ENCODE measurements at regions not wholly inside any gene's neighbourhood (a gene's known extent, or its start where the extent isn't known, plus 50 kb on each side); places are given as distances from the start of the nearest gene placed in this dataset.
"Not testable (repeated sequence)": the region's sequence is repeated elsewhere in the genome, so short reads cannot be mapped to it uniquely, and the experiment has no call there.

DNA sequence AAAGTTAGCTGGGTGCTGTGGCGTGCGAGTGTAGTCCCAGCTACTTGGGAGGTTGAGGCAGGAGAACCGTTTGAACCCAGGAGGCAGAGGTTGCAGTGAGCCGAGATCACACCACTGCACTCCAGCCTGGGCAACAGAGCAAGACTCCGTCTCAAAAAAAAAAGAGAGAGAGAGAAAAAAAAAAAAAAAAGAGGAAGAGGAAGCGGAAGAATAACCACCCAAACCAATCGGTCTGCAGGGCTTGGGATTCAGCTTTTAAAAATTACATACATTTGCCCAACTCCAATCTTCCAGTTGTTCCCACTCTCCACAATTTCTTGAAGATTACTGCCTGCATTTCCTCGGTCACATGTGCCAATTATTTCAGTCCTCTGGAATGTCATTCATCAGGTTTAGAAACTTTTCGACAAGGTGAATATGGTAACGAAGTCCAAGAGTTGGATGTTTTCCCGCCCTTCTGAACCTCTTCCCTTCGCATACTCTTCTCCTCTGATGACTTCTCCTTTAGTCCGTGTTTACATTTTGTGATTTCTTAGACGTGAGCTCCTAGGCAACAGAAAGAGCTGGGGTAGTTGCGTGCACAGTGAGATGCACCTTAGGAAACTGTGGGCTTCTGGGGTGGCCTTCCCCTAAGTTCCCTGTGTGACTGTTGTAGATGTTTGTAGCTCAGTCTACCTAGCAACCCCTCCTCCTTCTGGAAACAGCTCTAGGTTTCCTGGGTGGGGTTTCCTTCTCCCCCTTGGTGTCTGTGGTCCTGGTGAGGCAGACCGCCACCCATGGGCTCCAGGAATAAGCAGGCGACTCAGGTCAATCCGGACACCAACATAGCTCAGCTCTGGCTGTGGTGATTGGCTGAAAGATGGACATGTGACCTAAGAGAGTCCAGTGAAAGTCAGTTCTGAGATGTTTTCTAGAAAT, 63.0 kb upstream of the NCOA3 start:
- intact Hi-C loops (cut with DNase I) = no loop called here
- H3K9me3 ChIP-seq (replicated peaks in 1 of 3) = no peaks in the 10 kb centered on the region
- no peaks in the 10 kb centered on the region for H3K27me3 ChIP-seq
- 74 to 81% (median 78%) methylated on average over 18 of the region's 18 CpGs for WGBS, 4 donors
- H3K4me3 ChIP-seq = no peak overlapping the region
- TF ChIP-seq POLR2A (IDR thresholded peaks at IDR 0.05) = no peak
- TF ChIP-seq, protein P1, sequence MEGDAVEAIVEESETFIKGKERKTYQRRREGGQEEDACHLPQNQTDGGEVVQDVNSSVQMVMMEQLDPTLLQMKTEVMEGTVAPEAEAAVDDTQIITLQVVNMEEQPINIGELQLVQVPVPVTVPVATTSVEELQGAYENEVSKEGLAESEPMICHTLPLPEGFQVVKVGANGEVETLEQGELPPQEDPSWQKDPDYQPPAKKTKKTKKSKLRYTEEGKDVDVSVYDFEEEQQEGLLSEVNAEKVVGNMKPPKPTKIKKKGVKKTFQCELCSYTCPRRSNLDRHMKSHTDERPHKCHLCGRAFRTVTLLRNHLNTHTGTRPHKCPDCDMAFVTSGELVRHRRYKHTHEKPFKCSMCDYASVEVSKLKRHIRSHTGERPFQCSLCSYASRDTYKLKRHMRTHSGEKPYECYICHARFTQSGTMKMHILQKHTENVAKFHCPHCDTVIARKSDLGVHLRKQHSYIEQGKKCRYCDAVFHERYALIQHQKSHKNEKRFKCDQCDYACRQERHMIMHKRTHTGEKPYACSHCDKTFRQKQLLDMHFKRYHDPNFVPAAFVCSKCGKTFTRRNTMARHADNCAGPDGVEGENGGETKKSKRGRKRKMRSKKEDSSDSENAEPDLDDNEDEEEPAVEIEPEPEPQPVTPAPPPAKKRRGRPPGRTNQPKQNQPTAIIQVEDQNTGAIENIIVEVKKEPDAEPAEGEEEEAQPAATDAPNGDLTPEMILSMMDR (IDR thresholded peaks at IDR 0.05) = no peak
- H3K27ac ChIP-seq = no peak overlapping the region
- no peaks in the 10 kb centered on the region for H3K36me3 ChIP-seq (replicated peaks in 1 of 2)
- DNase-seq = peak in 1 of 7 donors; percentile 10
- no peaks in the 10 kb centered on the region for H3K4me1 ChIP-seq (replicated peaks in 1 of 2)

DNA sequence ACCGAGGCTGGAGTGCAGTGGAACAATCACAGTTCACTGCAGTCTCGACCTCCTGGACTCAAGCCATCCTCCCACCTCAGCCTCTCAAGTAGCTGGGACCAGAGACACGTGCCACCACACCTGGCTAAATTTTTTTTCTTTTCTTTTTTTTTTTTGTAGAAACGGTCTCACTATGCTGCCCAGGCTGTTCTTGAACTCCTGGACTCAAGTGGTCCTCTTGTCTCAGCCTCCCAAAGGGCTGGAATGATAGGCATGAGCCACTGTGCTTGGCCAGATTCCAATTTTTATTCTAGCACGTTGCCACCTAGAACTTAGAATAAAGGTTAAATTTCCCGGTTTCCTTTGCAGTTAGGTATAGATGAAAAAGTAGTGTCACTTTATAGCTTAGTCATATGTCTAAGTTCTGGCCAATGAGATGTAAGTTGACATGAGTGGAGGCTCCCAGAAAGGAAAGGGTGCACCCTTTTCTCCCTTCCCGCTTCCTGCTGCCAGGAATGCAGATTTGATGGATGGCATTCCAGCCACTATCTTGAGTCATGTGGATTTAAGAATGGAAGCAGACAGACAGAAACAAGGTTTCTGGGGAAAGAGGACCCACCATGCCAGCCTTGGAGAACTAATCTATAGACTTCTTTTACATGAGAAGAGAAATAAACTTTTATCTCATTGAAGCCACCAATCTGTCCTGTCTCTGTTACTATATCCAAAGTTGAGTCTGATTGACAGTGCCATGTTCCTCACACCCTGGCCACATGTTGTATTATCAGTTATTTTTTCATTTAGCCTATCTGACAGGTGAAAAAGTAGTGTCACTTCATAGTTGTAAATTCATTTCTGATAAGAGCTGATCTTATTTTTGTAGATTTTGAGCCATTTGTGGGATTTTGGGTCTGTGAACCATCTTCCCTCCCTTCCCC, 60.6 kb upstream of the NCOA3 start:
- 50 to 61% (median 58%) methylated on average over 7 of the region's 7 CpGs for WGBS, 4 donors
- intact Hi-C loops (cut with DNase I) = no loop called here
- Histone ChIP-seq H3K9me3 (replicated peaks in 1 of 3) (no peaks in the 10 kb centered on the region), H3K27me3 (no peaks in the 10 kb centered on the region), H3K4me1 (replicated peaks in 1 of 2) (no peaks in the 10 kb centered on the region), H3K27ac (no peak overlapping the region), H3K36me3 (replicated peaks in 1 of 2) (no peaks in the 10 kb centered on the region), H3K4me3 (no peak overlapping the region)
- DNase-seq = no peak
- no peak for TF ChIP-seq POLR2A (IDR thresholded peaks at IDR 0.05)
- TF ChIP-seq, protein P1 (IDR thresholded peaks at IDR 0.05) = no peak

DNA sequence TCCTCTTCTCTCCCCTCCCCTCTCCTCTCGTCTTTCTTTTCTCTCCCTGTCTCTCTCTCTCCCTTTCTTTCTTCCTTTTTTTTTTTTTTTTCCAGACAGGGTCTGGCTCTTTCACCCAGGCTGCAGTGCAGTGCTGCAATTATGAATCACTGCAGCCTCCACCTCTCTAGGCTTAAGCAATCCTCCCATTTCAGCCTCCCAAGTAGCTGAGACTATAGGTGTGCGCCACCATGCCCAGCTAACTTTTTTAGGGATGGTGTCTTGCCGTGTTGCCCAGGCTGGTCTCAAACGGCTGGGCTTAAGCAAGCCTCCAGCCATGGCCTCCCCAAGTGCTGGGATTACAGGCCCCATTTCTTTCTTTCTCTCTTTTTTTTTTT, 59.9 kb upstream of the NCOA3 start:
- Histone ChIP-seq H3K4me1 (replicated peaks in 1 of 2) (no peaks in the 10 kb centered on the region), H3K36me3 (replicated peaks in 1 of 2) (no peaks in the 10 kb centered on the region), H3K4me3 (no peak overlapping the region), H3K9me3 (replicated peaks in 1 of 3) (no peaks in the 10 kb centered on the region), H3K27ac (no peak overlapping the region), H3K27me3 (no peaks in the 10 kb centered on the region)
- TF ChIP-seq, protein P1 (IDR thresholded peaks at IDR 0.05) = no peak
- no peak for TF ChIP-seq POLR2A (IDR thresholded peaks at IDR 0.05)
- intact Hi-C loops (cut with DNase I) = no loop called here
- DNase-seq = no peak
- 86 to 87% (median 86%) methylated on average over 4 of the region's 4 CpGs for WGBS, 4 donors

DNA sequence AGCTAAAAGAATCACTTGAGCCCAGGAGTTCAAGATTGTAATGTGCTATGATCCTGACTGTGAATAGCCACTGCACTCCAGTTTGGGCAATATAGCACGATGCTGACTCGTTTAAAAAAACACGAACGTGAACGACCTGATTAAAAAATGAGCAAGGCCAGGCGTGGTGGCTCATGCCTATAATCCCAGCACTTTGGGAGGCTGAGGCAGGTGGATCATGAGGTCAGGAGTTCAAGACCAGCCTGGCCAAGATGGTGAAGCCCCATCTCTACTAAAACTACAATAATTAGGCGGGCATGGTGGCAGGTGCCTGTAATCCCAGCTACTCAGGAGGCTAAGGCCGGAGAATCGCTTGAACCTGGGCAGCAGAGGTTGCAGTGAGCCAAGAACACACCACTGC, 58.6 kb upstream of the NCOA3 start:
- H3K4me1 ChIP-seq (replicated peaks in 1 of 2); H3K27me3 ChIP-seq; intact Hi-C loops (cut with DNase I); H3K36me3 ChIP-seq (replicated peaks in 1 of 2); DNase-seq; H3K4me3 ChIP-seq; H3K9me3 ChIP-seq (replicated peaks in 1 of 3); H3K27ac ChIP-seq: not testable (repeated sequence)
- 69 to 95% (median 86%) methylated on average over 9 of the region's 9 CpGs for WGBS, 4 donors

Measured in adrenal gland (tissue), 9 donors.